ENCODE measurements at regions not wholly inside any gene's neighbourhood (a gene's known extent, or its start where the extent isn't known, plus 50 kb on each side); places are given as distances from the start of the nearest gene placed in this dataset.

GRCh38 chr5:54852007-54852406, 133.4 kb downstream of the ESM1 start:
- no peak for TF ChIP-seq GATA1 (IDR thresholded peaks at IDR 0.05; ENCODE audit: low read depth, low read length)
- no peak for TF ChIP-seq POLR2A (IDR thresholded peaks at IDR 0.05; ENCODE audit: low read length)
- DNase-seq = no peak

GRCh38 chr5:54851449-54851848, 133.9 kb downstream of the ESM1 start:
- TF ChIP-seq GATA1 (IDR thresholded peaks at IDR 0.05; ENCODE audit: low read depth, low read length) = no peak
- DNase-seq = no peak

- no peak for DNase-seq
- TF ChIP-seq GATA1 (IDR thresholded peaks at IDR 0.05; ENCODE audit: low read depth, low read length) = no peak
- TF ChIP-seq POLR2A (IDR thresholded peaks at IDR 0.05; ENCODE audit: low read length) = no peak
Measured at GRCh38 chr5:54848581-54848980, 136.8 kb downstream of the ESM1 start.

GRCh38 chr5:54845567-54845941, 139.8 kb downstream of the ESM1 start:
- DNase-seq = no peak
- TF ChIP-seq POLR2A (IDR thresholded peaks at IDR 0.05; ENCODE audit: low read length) (no peak), GATA1 (IDR thresholded peaks at IDR 0.05; ENCODE audit: low read depth, low read length) (no peak)

GRCh38 chr5:54844905-54845566, 140.4 kb downstream of the ESM1 start:
- TF ChIP-seq GATA1 (IDR thresholded peaks at IDR 0.05; ENCODE audit: low read depth, low read length) (no peak), POLR2A (IDR thresholded peaks at IDR 0.05; ENCODE audit: low read length) (no peak)
- DNase-seq = peak; percentile 50 to 66

- TF ChIP-seq POLR2A (IDR thresholded peaks at IDR 0.05; ENCODE audit: low read length) = no peak
- no peak for TF ChIP-seq GATA1 (IDR thresholded peaks at IDR 0.05; ENCODE audit: low read depth, low read length)
- DNase-seq = no peak
Measured at GRCh38 chr5:54844266-54844665, 141.1 kb downstream of the ESM1 start.

GRCh38 chr5:54841481-54841880, 143.9 kb downstream of the ESM1 start:
- no peak for TF ChIP-seq POLR2A (IDR thresholded peaks at IDR 0.05; ENCODE audit: low read length)
- no peak for TF ChIP-seq GATA1 (IDR thresholded peaks at IDR 0.05; ENCODE audit: low read depth, low read length)
- DNase-seq = no peak

- DNase-seq = no peak
- TF ChIP-seq GATA1 (IDR thresholded peaks at IDR 0.05; ENCODE audit: low read depth, low read length) = no peak
- no peak for TF ChIP-seq POLR2A (IDR thresholded peaks at IDR 0.05; ENCODE audit: low read length)
Measured at GRCh38 chr5:54838843-54839242, 146.6 kb downstream of the ESM1 start.

- TF ChIP-seq POLR2A (IDR thresholded peaks at IDR 0.05; ENCODE audit: low read length) = no peak
- no peak for TF ChIP-seq GATA1 (IDR thresholded peaks at IDR 0.05; ENCODE audit: low read depth, low read length)
- DNase-seq = no peak
Measured at GRCh38 chr5:54837981-54838380, 147.4 kb downstream of the ESM1 start.

- DNase-seq = no peak
- TF ChIP-seq GATA1 (IDR thresholded peaks at IDR 0.05; ENCODE audit: low read depth, low read length) (no peak), POLR2A (IDR thresholded peaks at IDR 0.05; ENCODE audit: low read length) (no peak)
Measured at GRCh38 chr5:54837093-54837492, 148.3 kb downstream of the ESM1 start.

GRCh38 chr5:54835647-54836046, 149.7 kb downstream of the ESM1 start:
- TF ChIP-seq POLR2A (IDR thresholded peaks at IDR 0.05; ENCODE audit: low read length) (no peak), GATA1 (IDR thresholded peaks at IDR 0.05; ENCODE audit: low read depth, low read length) (no peak)
- DNase-seq = no peak

- TF ChIP-seq GATA1 (IDR thresholded peaks at IDR 0.05; ENCODE audit: low read depth, low read length) = no peak
- no peak for TF ChIP-seq POLR2A (IDR thresholded peaks at IDR 0.05; ENCODE audit: low read length)
- no peak for DNase-seq
Measured at GRCh38 chr5:54834121-54834842, 151.1 kb downstream of the ESM1 start.

- no peak for DNase-seq
- no peak for TF ChIP-seq GATA1 (IDR thresholded peaks at IDR 0.05; ENCODE audit: low read depth, low read length)
- TF ChIP-seq POLR2A (IDR thresholded peaks at IDR 0.05; ENCODE audit: low read length) = no peak
Measured at GRCh38 chr5:54833590-54833989, 151.8 kb downstream of the ESM1 start.

GRCh38 chr5:54832858-54833257, 152.5 kb downstream of the ESM1 start:
- TF ChIP-seq POLR2A (IDR thresholded peaks at IDR 0.05; ENCODE audit: low read length) (no peak), GATA1 (IDR thresholded peaks at IDR 0.05; ENCODE audit: low read depth, low read length) (no peak)
- no peak for DNase-seq

- TF ChIP-seq GATA1 (IDR thresholded peaks at IDR 0.05; ENCODE audit: low read depth, low read length) = no peak
- no peak for TF ChIP-seq POLR2A (IDR thresholded peaks at IDR 0.05; ENCODE audit: low read length)
- DNase-seq = no peak
Measured at GRCh38 chr5:54832045-54832444, 153.3 kb downstream of the ESM1 start.
